ENCODE measurements at regions not wholly inside any gene's neighbourhood (a gene's known extent, or its start where the extent isn't known, plus 50 kb on each side); places are given as distances from the start of the nearest gene placed in this dataset.
"Not testable (repeated sequence)": the region's sequence is repeated elsewhere in the genome, so short reads cannot be mapped to it uniquely, and the experiment has no call there.

- intact Hi-C loops (cut with micrococcal nuclease); H3K4me3 Mint-ChIP-seq; H3K4me1 Mint-ChIP-seq (ENCODE audit: low read depth); H3K27me3 Mint-ChIP-seq; H3K36me3 Mint-ChIP-seq (ENCODE audit: low read depth); H3K9me3 Mint-ChIP-seq; H3K27ac Mint-ChIP-seq: not testable (repeated sequence)
Observed at GRCh38 chr3:171519423-171519822, 59.2 kb upstream of the TNIK start.

- H3K4me3 Mint-ChIP-seq: no peak overlapping the region
- H3K4me1 Mint-ChIP-seq (ENCODE audit: low read depth): no peaks in the 10 kb centered on the region
- H3K9me3 Mint-ChIP-seq: no peaks in the 10 kb centered on the region
- no peak overlapping the region for H3K27ac Mint-ChIP-seq
- H3K27me3 Mint-ChIP-seq: no peaks in the 10 kb centered on the region
- no peaks in the 10 kb centered on the region for H3K36me3 Mint-ChIP-seq (ENCODE audit: low read depth)
- intact Hi-C loops (cut with micrococcal nuclease): no loop called here
Observed at GRCh38 chr3:171516765-171517164, 56.6 kb upstream of the TNIK start.

GRCh38 chr3:171514466-171514865 lies 54.3 kb upstream of the TNIK start:
- intact Hi-C loops (cut with micrococcal nuclease): no loop called here
- no peak overlapping the region for H3K27ac Mint-ChIP-seq
- H3K4me1 Mint-ChIP-seq (ENCODE audit: low read depth): no peaks in the 10 kb centered on the region
- H3K36me3 Mint-ChIP-seq (ENCODE audit: low read depth): no peaks in the 10 kb centered on the region
- H3K27me3 Mint-ChIP-seq: no peaks in the 10 kb centered on the region
- H3K9me3 Mint-ChIP-seq: no peaks in the 10 kb centered on the region
- H3K4me3 Mint-ChIP-seq: no peak overlapping the region

- H3K4me1 Mint-ChIP-seq (ENCODE audit: low read depth): no peaks in the 10 kb centered on the region
- intact Hi-C loops (cut with micrococcal nuclease): no loop called here
- H3K27me3 Mint-ChIP-seq: no peaks in the 10 kb centered on the region
- no peaks in the 10 kb centered on the region for H3K36me3 Mint-ChIP-seq (ENCODE audit: low read depth)
- no peak overlapping the region for H3K27ac Mint-ChIP-seq
- H3K9me3 Mint-ChIP-seq: no peaks in the 10 kb centered on the region
- no peak overlapping the region for H3K4me3 Mint-ChIP-seq
Observed at GRCh38 chr3:171511450-171511849, 51.2 kb upstream of the TNIK start.
